SJSA1 (cell line): ENCODE measurements at regions not wholly inside any gene's neighbourhood (a gene's known extent, or its start where the extent isn't known, plus 50 kb on each side); places are given as distances from the start of the nearest gene placed in this dataset.

Source experiments
- DNase-seq, 2 experiments: peaks; one replicate each; pipeline ENCODE4 v3.0.0-alpha.2; 2015 to 2020; ENCODE audit warnings: low spot score in 2 of 2, low read depth in 1 of 2
- H3K27ac ChIP-seq: fragments of 250-450 bp; sonication (Bioruptor Pico); 2 replicates; pipeline ENCODE4 v1.5.1; 2020; ENCODE audit warnings: mild to moderate bottlenecking, moderate library complexity
- H3K27me3 ChIP-seq: fragments of 250-450 bp; sonication (Bioruptor Pico); replicated peaks from 2 replicates; pipeline ENCODE4 v1.5.1; 2020; ENCODE audit warnings: mild to moderate bottlenecking, moderate library complexity
- H3K36me3 ChIP-seq: fragments of 250-450 bp; sonication (Bioruptor Pico); 2 replicates; pipeline ENCODE4 v1.5.1; 2020; ENCODE audit warnings: mild to moderate bottlenecking
- H3K4me1 ChIP-seq: fragments of 250-450 bp; sonication (Bioruptor Pico); replicated peaks from 2 replicates; pipeline ENCODE4 v1.6.1; 2021; ENCODE audit warnings: mild to moderate bottlenecking
- H3K4me3 ChIP-seq: fragments of 250-450 bp; sonication (Bioruptor Pico); 2 replicates; pipeline ENCODE4 v1.5.1; 2020; ENCODE audit warnings: mild to moderate bottlenecking
- H3K9me3 ChIP-seq: fragments of 250-450 bp; sonication (Bioruptor Pico); replicated peaks from 2 replicates; pipeline ENCODE4 v1.5.1; 2020; ENCODE audit warnings: mild to moderate bottlenecking

- no peak overlapping the region for H3K4me3 ChIP-seq
- no peaks in the 10 kb centered on the region; the same call in 1 of the 2 replicates for H3K9me3 ChIP-seq
- H3K27me3 ChIP-seq, result no peaks in the 10 kb centered on the region
- no peaks in the 10 kb centered on the region for H3K36me3 ChIP-seq
- no peak for DNase-seq
- no peaks in the 10 kb centered on the region for H3K4me1 ChIP-seq
- no peak overlapping the region for H3K27ac ChIP-seq
Measured at GRCh38 chr10:60564475-60564874, 174.8 kb upstream of the ANK3 start.

GRCh38 chr10:60560451-60560850 is 170.8 kb upstream of the ANK3 start:
- no peak overlapping the region for H3K4me3 ChIP-seq
- no peaks in the 10 kb centered on the region for H3K9me3 ChIP-seq
- DNase-seq, result no peak

GRCh38 chr10:60555700-60556099 is 166.0 kb upstream of the ANK3 start:
- no peaks in the 10 kb centered on the region for H3K9me3 ChIP-seq
- no peaks in the 10 kb centered on the region for H3K4me1 ChIP-seq
- no peaks in the 10 kb centered on the region for H3K36me3 ChIP-seq
- DNase-seq, result no peak
- no peaks in the 10 kb centered on the region; the same call in 1 of the 2 replicates for H3K27me3 ChIP-seq
- H3K27ac ChIP-seq, result no peak overlapping the region
- H3K4me3 ChIP-seq, result no peak overlapping the region

More at GRCh38 chr10:60560451-60560850, 170.8 kb upstream of the ANK3 start:
- Histone ChIP-seq H3K27ac (no peak overlapping the region), H3K27me3 (no peaks in the 10 kb centered on the region; the same call in 1 of the 2 replicates), H3K4me1 (no peaks in the 10 kb centered on the region), H3K36me3 (no peaks in the 10 kb centered on the region)

- Histone ChIP-seq H3K4me3 (no peak overlapping the region), H3K27me3 (no peaks in the 10 kb centered on the region), H3K9me3 (no peaks in the 10 kb centered on the region), H3K27ac (no peak overlapping the region), H3K4me1 (no peaks in the 10 kb centered on the region), H3K36me3 (no peaks in the 10 kb centered on the region)
- DNase-seq, result peak in 1 of 2 experiments; percentile 5
Measured at GRCh38 chr10:60549686-60550085, 160.0 kb upstream of the ANK3 start.

GRCh38 chr10:60542657-60543056 is 153.0 kb upstream of the ANK3 start:
- no peaks in the 10 kb centered on the region for H3K9me3 ChIP-seq
- no peaks in the 10 kb centered on the region for H3K36me3 ChIP-seq
- no peaks in the 10 kb centered on the region for H3K4me1 ChIP-seq
- H3K27me3 ChIP-seq, result peaks cover 3% of the 10 kb centered on the region
- no peak overlapping the region for H3K4me3 ChIP-seq
- no peak overlapping the region for H3K27ac ChIP-seq
- no peak for DNase-seq

GRCh38 chr10:60541451-60541850 is 151.8 kb upstream of the ANK3 start:
- no peaks in the 10 kb centered on the region for H3K36me3 ChIP-seq
- peaks cover 3% of the 10 kb centered on the region; the same call in 1 of the 2 replicates for H3K4me1 ChIP-seq
- no peak for DNase-seq
- no peak overlapping the region for H3K4me3 ChIP-seq
- H3K27ac ChIP-seq, result no peak overlapping the region
- H3K9me3 ChIP-seq, result no peaks in the 10 kb centered on the region
- H3K27me3 ChIP-seq, result peaks cover 3% of the 10 kb centered on the region

- H3K4me3 ChIP-seq, result no peak overlapping the region
- no peaks in the 10 kb centered on the region for H3K9me3 ChIP-seq
- no peak for DNase-seq
- H3K4me1 ChIP-seq, result peaks cover 5% of the 10 kb centered on the region; the same call in 1 of the 2 replicates
- no peaks in the 10 kb centered on the region for H3K36me3 ChIP-seq
- no peak overlapping the region for H3K27ac ChIP-seq
- peaks cover 3% of the 10 kb centered on the region for H3K27me3 ChIP-seq
Measured at GRCh38 chr10:60537697-60538096, 148.0 kb upstream of the ANK3 start.

GRCh38 chr10:60536529-60537114 is 146.9 kb upstream of the ANK3 start:
- peak in 1 of 2 experiments; percentile 11 for DNase-seq
- H3K9me3 ChIP-seq, result no peaks in the 10 kb centered on the region
- no peaks in the 10 kb centered on the region for H3K36me3 ChIP-seq
- peaks cover 1% of the 10 kb centered on the region for H3K27me3 ChIP-seq
- no peak overlapping the region for H3K27ac ChIP-seq
- H3K4me3 ChIP-seq, result no peak overlapping the region
- H3K4me1 ChIP-seq, result peaks cover 5% of the 10 kb centered on the region; the same call in 1 of the 2 replicates

- no peak for DNase-seq
- H3K4me3 ChIP-seq, result no peak overlapping the region
Measured at GRCh38 chr10:60535427-60535826, 145.8 kb upstream of the ANK3 start.

GRCh38 chr10:60534761-60535389 is 145.2 kb upstream of the ANK3 start:
- DNase-seq, result no peak

More at GRCh38 chr10:60535427-60535826, 145.8 kb upstream of the ANK3 start:
- Histone ChIP-seq H3K4me1 (peaks cover 5% of the 10 kb centered on the region; the same call in 1 of the 2 replicates), H3K27ac (no peak overlapping the region), H3K9me3 (no peaks in the 10 kb centered on the region), H3K36me3 (no peaks in the 10 kb centered on the region), H3K27me3 (no peaks in the 10 kb centered on the region; the same call in 1 of the 2 replicates)

GRCh38 chr10:60532696-60533468 is 143.2 kb upstream of the ANK3 start:
- Histone ChIP-seq H3K36me3 (no peaks in the 10 kb centered on the region), H3K4me1 (peaks cover 5% of the 10 kb centered on the region; the same call in 1 of the 2 replicates), H3K4me3 (no peak overlapping the region), H3K27me3 (no peaks in the 10 kb centered on the region; the same call in 1 of the 2 replicates), H3K9me3 (no peaks in the 10 kb centered on the region), H3K27ac (no peak overlapping the region)
- no peak for DNase-seq

More at GRCh38 chr10:60534761-60535389, 145.2 kb upstream of the ANK3 start:
- H3K27me3 ChIP-seq, result no peaks in the 10 kb centered on the region; the same call in 1 of the 2 replicates
- no peaks in the 10 kb centered on the region for H3K9me3 ChIP-seq
- H3K36me3 ChIP-seq, result no peaks in the 10 kb centered on the region
- H3K27ac ChIP-seq, result no peak overlapping the region
- H3K4me3 ChIP-seq, result no peak overlapping the region
- H3K4me1 ChIP-seq, result peaks cover 5% of the 10 kb centered on the region; the same call in 1 of the 2 replicates

GRCh38 chr10:60531006-60531405 is 141.3 kb upstream of the ANK3 start:
- no peak overlapping the region for H3K4me3 ChIP-seq
- H3K27ac ChIP-seq, result no peak overlapping the region
- no peaks in the 10 kb centered on the region; the same call in 1 of the 2 replicates for H3K27me3 ChIP-seq
- no peaks in the 10 kb centered on the region for H3K9me3 ChIP-seq
- no peaks in the 10 kb centered on the region for H3K4me1 ChIP-seq
- no peaks in the 10 kb centered on the region for H3K36me3 ChIP-seq
- no peak for DNase-seq

GRCh38 chr10:60527676-60528075 is 138.0 kb upstream of the ANK3 start:
- Histone ChIP-seq H3K4me1 (no peaks in the 10 kb centered on the region), H3K27ac (no peak overlapping the region), H3K27me3 (no peaks in the 10 kb centered on the region; the same call in 1 of the 2 replicates), H3K36me3 (no peaks in the 10 kb centered on the region), H3K4me3 (no peak overlapping the region), H3K9me3 (no peaks in the 10 kb centered on the region)
- DNase-seq, result no peak
